MM.1S (cell line): ENCODE measurements at regions not wholly inside any gene's neighbourhood (a gene's known extent, or its start where the extent isn't known, plus 50 kb on each side); places are given as distances from the start of the nearest gene placed in this dataset.

ENCODE experiments used
- EZH2 ChIP-seq: fragments of 300-600 bp; sonication (generic); optimal IDR thresholded peaks from 2 replicates; pipeline ENCODE3; 2017; ENCODE audit warnings: low read depth, mild to moderate bottlenecking, antibody characterized with exemption, low read length, mixed read lengths
- EZH2phosphoT487 ChIP-seq: fragments of 300-600 bp; sonication (generic); IDR thresholded peaks from 2 replicates; pipeline ENCODE4 v1.6.1; 2018; ENCODE audit warnings: antibody characterized with exemption, low read length
- TF ChIP-seq, protein P1 (sequence below): fragments of 300-600 bp; sonication (generic); IDR thresholded peaks from 2 replicates; pipeline ENCODE4 v1.5.1; 2016; ENCODE audit warnings: antibody characterized with exemption, low read length, mixed read lengths

DNA sequence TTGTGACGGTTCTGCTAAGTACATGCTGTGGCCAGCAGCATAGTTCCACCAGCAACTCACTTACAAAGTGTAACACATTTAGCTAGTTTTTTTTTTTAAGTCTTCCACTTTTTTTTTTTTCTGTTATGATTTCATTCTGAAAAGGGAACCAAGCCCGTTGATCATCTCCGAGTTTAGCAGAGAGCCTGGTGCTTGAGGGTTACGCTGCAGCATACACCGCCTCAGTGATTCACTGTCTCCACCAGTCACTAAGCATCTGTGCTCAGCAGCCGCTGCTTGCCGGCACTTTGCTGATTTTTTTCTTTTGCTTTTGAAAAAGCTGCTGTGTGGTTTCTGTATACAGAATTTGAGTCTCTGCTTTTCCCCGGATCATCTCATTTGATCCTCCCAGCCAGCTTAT lies 194.5 kb upstream of the CDH13 start:
- TF ChIP-seq, protein P1, sequence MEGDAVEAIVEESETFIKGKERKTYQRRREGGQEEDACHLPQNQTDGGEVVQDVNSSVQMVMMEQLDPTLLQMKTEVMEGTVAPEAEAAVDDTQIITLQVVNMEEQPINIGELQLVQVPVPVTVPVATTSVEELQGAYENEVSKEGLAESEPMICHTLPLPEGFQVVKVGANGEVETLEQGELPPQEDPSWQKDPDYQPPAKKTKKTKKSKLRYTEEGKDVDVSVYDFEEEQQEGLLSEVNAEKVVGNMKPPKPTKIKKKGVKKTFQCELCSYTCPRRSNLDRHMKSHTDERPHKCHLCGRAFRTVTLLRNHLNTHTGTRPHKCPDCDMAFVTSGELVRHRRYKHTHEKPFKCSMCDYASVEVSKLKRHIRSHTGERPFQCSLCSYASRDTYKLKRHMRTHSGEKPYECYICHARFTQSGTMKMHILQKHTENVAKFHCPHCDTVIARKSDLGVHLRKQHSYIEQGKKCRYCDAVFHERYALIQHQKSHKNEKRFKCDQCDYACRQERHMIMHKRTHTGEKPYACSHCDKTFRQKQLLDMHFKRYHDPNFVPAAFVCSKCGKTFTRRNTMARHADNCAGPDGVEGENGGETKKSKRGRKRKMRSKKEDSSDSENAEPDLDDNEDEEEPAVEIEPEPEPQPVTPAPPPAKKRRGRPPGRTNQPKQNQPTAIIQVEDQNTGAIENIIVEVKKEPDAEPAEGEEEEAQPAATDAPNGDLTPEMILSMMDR = no peak
- TF ChIP-seq EZH2 = no peak
- TF ChIP-seq EZH2phosphoT487 = no peak
